Stimulated activated CD4-positive, alpha-beta T cell treated with anti-CD3 and anti-CD28 coated beads, Interleukin-1b, Interleukin-23, amount 100 ng/mL, for 48 hours (primary cell): ENCODE measurements at regions not wholly inside any gene's neighbourhood (a gene's known extent, or its start where the extent isn't known, plus 50 kb on each side); places are given as distances from the start of the nearest gene placed in this dataset.

Experiments used
- DNase-seq: peaks from one replicate; pipeline ENCODE4 v3.0.0-alpha.2; 2020

- no peak for DNase-seq
Measured at GRCh38 chr2:83756219-83756618, 702.9 kb downstream of the SUCLG1 start.

GRCh38 chr2:83747141-83747540, 711.9 kb downstream of the SUCLG1 start:
- DNase-seq = no peak

- no peak for DNase-seq
Measured at GRCh38 chr2:83744855-83745254, 714.2 kb downstream of the SUCLG1 start.

GRCh38 chr2:83742117-83742782, 716.8 kb downstream of the SUCLG1 start:
- DNase-seq = no peak

- no peak for DNase-seq
Measured at GRCh38 chr2:83730223-83730622, 728.9 kb downstream of the SUCLG1 start.

- DNase-seq = no peak
Measured at GRCh38 chr2:83725735-83726134, 733.3 kb downstream of the SUCLG1 start.

- DNase-seq = no peak
Measured at GRCh38 chr2:83705146-83705545, 753.9 kb downstream of the SUCLG1 start.

GRCh38 chr2:83703598-83703997, 755.5 kb downstream of the SUCLG1 start:
- no peak for DNase-seq

- no peak for DNase-seq
Measured at GRCh38 chr2:83696838-83697237, 762.2 kb downstream of the SUCLG1 start.

- DNase-seq = no peak
Measured at GRCh38 chr2:83695530-83695929, 763.5 kb downstream of the SUCLG1 start.

GRCh38 chr2:83695037-83695436, 764.0 kb downstream of the SUCLG1 start:
- no peak for DNase-seq

GRCh38 chr2:83689402-83689801, 769.7 kb downstream of the SUCLG1 start:
- DNase-seq = no peak

GRCh38 chr2:83686863-83687262, 772.2 kb downstream of the SUCLG1 start:
- no peak for DNase-seq

- no peak for DNase-seq
Measured at GRCh38 chr2:83674050-83674449, 785.0 kb downstream of the SUCLG1 start.

- no peak for DNase-seq
Measured at GRCh38 chr2:83665894-83666293, 793.2 kb downstream of the SUCLG1 start.

GRCh38 chr2:83665154-83665553, 793.9 kb downstream of the SUCLG1 start:
- DNase-seq = no peak

GRCh38 chr2:83661711-83662110, 797.4 kb downstream of the SUCLG1 start:
- DNase-seq = no peak

- no peak for DNase-seq
Measured at GRCh38 chr2:83654091-83654611, 804.9 kb downstream of the SUCLG1 start.

GRCh38 chr2:83650898-83651297, 808.2 kb downstream of the SUCLG1 start:
- no peak for DNase-seq

GRCh38 chr2:83650161-83650560, 808.9 kb downstream of the SUCLG1 start:
- no peak for DNase-seq

GRCh38 chr2:83640506-83640905, 818.6 kb downstream of the SUCLG1 start:
- no peak for DNase-seq

- DNase-seq = no peak
Measured at GRCh38 chr2:83633423-83633822, 825.7 kb downstream of the SUCLG1 start.

- no peak for DNase-seq
Measured at GRCh38 chr2:83630351-83630750, 828.7 kb downstream of the SUCLG1 start.

- no peak for DNase-seq
Measured at GRCh38 chr2:83615511-83615910, 843.6 kb downstream of the SUCLG1 start.

GRCh38 chr2:83613178-83613577, 845.9 kb downstream of the SUCLG1 start:
- no peak for DNase-seq
